CD4-positive, alpha-beta T cell (primary cell): ENCODE measurements at regions not wholly inside any gene's neighbourhood (a gene's known extent, or its start where the extent isn't known, plus 50 kb on each side); places are given as distances from the start of the nearest gene placed in this dataset.
"Not testable (repeated sequence)": the region's sequence is repeated elsewhere in the genome, so short reads cannot be mapped to it uniquely, and the experiment has no call there.

Experiments
- ATAC-seq: fragments of 200-7000 bp; cut with Tn5 transposase; one replicate; pipeline ENCODE4 v1.10.0; 2022; ENCODE audit warnings: mild to moderate bottlenecking; ENCODE audit not compliant: poor library complexity
- CTCF ChIA-PET: fragments of 350-600 bp; sonication (Branson Sonifier 250); formaldehyde crosslinking; loops from one replicate; lab custom pipeline; 2021; ENCODE audit warnings: antibody characterized with exemption, inconsistent platforms; lab: Charles Lee
- POLR2A ChIA-PET: fragments of 350-600 bp; sonication (Branson Sonifier 250); formaldehyde crosslinking; loops from one replicate; lab custom pipeline; 2021; ENCODE audit warnings: antibody characterized with exemption, inconsistent platforms; lab: Charles Lee
- DNase-seq, 14 experiments: peaks; one replicate each; pipeline ENCODE4 v3.0.0-alpha.2; 2013 to 2020; ENCODE audit warnings: mixed read lengths in 2 of 14
- H3K27ac ChIP-seq, 2 donors: one replicate each; pipeline versions ENCODE4 v1.5.1 to v1.7.0; 2013; ENCODE audit warnings: low read length in 2 of 2, low read depth in 1 of 2, mild to moderate bottlenecking in 1 of 2
- H3K27me3 ChIP-seq, 2 experiments: 1 replicate in 1 of 2; 2 replicates in 1 of 2; pipeline versions ENCODE4 v1.6.1 to v1.7.0; 2013; ENCODE audit warnings: low read length in 2 of 2, control low read depth in 1 of 2, mild to moderate bottlenecking in 1 of 2, moderate library complexity in 1 of 2; ENCODE audit not compliant: insufficient read depth in 2 of 2, control insufficient read depth in 1 of 2
- H3K36me3 ChIP-seq: one replicate; pipeline ENCODE4 v1.6.1; 2013; ENCODE audit warnings: low read length, control low read depth; ENCODE audit not compliant: insufficient read depth
- H3K4me1 ChIP-seq: one replicate; pipeline ENCODE4 v1.6.1; 2013; ENCODE audit warnings: low read length, control low read depth; ENCODE audit not compliant: insufficient read depth
- H3K4me3 ChIP-seq: one replicate; pipeline ENCODE4 v1.5.1; 2013; ENCODE audit warnings: mild to moderate bottlenecking, low read length, moderate library complexity
- H3K9me3 ChIP-seq, 2 experiments: 1 replicate in 1 of 2; 2 replicates in 1 of 2; pipeline versions ENCODE4 v1.6.1 to v1.7.0; 2013; ENCODE audit warnings: low read length in 2 of 2, mild to moderate bottlenecking in 2 of 2, control low read depth in 1 of 2, moderate library complexity in 1 of 2; ENCODE audit not compliant: control insufficient read depth in 1 of 2, insufficient read depth in 1 of 2
- H3K27ac Mint-ChIP-seq: one replicate; pipeline ENCODE4 v1.8.0; 2020; ENCODE audit warnings: mixed read lengths
- H3K27me3 Mint-ChIP-seq: one replicate; pipeline ENCODE4 v1.8.0; 2021; ENCODE audit warnings: mixed read lengths
- H3K36me3 Mint-ChIP-seq: one replicate; pipeline ENCODE4 v1.8.0; 2021; ENCODE audit warnings: low read depth, mixed read lengths
- H3K4me1 Mint-ChIP-seq: one replicate; pipeline ENCODE4 v1.8.0; 2021; ENCODE audit warnings: low read depth, mixed read lengths
- H3K4me3 Mint-ChIP-seq: one replicate; pipeline ENCODE4 v1.8.0; 2020; ENCODE audit warnings: mild to moderate bottlenecking, mixed read lengths
- H3K9me3 Mint-ChIP-seq: one replicate; pipeline ENCODE4 v1.8.0; 2020; ENCODE audit warnings: mixed read lengths
- CTCF ChIP-seq: fragments of 200-600 bp; IDR thresholded peaks from one replicate; pipeline ENCODE4 v1.8.0; 2022; ENCODE audit warnings: antibody characterized with exemption, mild to moderate bottlenecking
- intact Hi-C, 2 experiments: fragments of 100-400 bp; cut with DNase I in 1 of 2; cut with micrococcal nuclease in 1 of 2; formaldehyde crosslinking; loops; one replicate each; pipeline versions ENCODE4 v1.15.1 to v1.9.0; 2023 to 2025; cut with DNase I, micrococcal nuclease

GRCh38 chr1:243959998-243960397 is 91.1 kb upstream of the ZBTB18 start:
- H3K36me3 ChIP-seq, result no peaks in the 10 kb centered on the region
- no peak for ATAC-seq
- Mint-ChIP-seq H3K27me3 (peaks cover 11% of the 10 kb centered on the region), H3K9me3 (no peaks in the 10 kb centered on the region), H3K36me3 (no peaks in the 10 kb centered on the region), H3K27ac (no peak overlapping the region), H3K4me3 (no peak overlapping the region), H3K4me1 (no peaks in the 10 kb centered on the region)
- H3K4me3 ChIP-seq, result no peak overlapping the region
- H3K4me1 ChIP-seq, result no peaks in the 10 kb centered on the region
- no peaks in the 10 kb centered on the region for H3K27me3 ChIP-seq
- no peaks in the 10 kb centered on the region for H3K9me3 ChIP-seq
- TF ChIP-seq CTCF, result no peak
- DNase-seq, result no peak
- CTCF ChIA-PET, result no interaction called here
- POLR2A ChIA-PET, result no interaction called here
- intact Hi-C loops, result no loop called here
- H3K27ac ChIP-seq, result no peak overlapping the region

GRCh38 chr1:243957141-243957540 is 93.9 kb upstream of the ZBTB18 start:
- intact Hi-C loops, result no loop called here
- no peaks in the 10 kb centered on the region for H3K4me1 Mint-ChIP-seq
- CTCF ChIA-PET, result no interaction called here

GRCh38 chr1:243956450-243956849 is 94.6 kb upstream of the ZBTB18 start:
- Histone ChIP-seq H3K4me3 (no peak overlapping the region), H3K4me1 (no peaks in the 10 kb centered on the region), H3K27ac (no peak overlapping the region), H3K9me3 (no peaks in the 10 kb centered on the region), H3K36me3 (no peaks in the 10 kb centered on the region), H3K27me3 (no peaks in the 10 kb centered on the region)
- Mint-ChIP-seq H3K27me3 (peaks cover 11% of the 10 kb centered on the region), H3K9me3 (no peaks in the 10 kb centered on the region), H3K4me3 (no peak overlapping the region), H3K27ac (no peak overlapping the region), H3K4me1 (no peaks in the 10 kb centered on the region), H3K36me3 (no peaks in the 10 kb centered on the region)
- TF ChIP-seq CTCF, result no peak
- intact Hi-C loops, result no loop called here
- no peak for ATAC-seq
- ChIA-PET CTCF (no interaction called here), POLR2A (no interaction called here)
- DNase-seq, result no peak

More at GRCh38 chr1:243957141-243957540, 93.9 kb upstream of the ZBTB18 start:
- Mint-ChIP-seq H3K27me3 (peaks cover 11% of the 10 kb centered on the region), H3K27ac (no peak overlapping the region), H3K9me3 (no peaks in the 10 kb centered on the region), H3K4me3 (no peak overlapping the region), H3K36me3 (no peaks in the 10 kb centered on the region)
- Histone ChIP-seq H3K9me3 (no peaks in the 10 kb centered on the region), H3K27ac (no peak overlapping the region), H3K36me3 (no peaks in the 10 kb centered on the region), H3K27me3 (no peaks in the 10 kb centered on the region), H3K4me1 (no peaks in the 10 kb centered on the region), H3K4me3 (no peak overlapping the region)
- ATAC-seq, result no peak
- POLR2A ChIA-PET, result no interaction called here
- TF ChIP-seq CTCF, result no peak
- DNase-seq, result no peak

- DNase-seq, H3K9me3 ChIP-seq, H3K27me3 Mint-ChIP-seq, H3K4me1 ChIP-seq, H3K27ac Mint-ChIP-seq, H3K36me3 Mint-ChIP-seq, CTCF ChIA-PET, H3K4me1 Mint-ChIP-seq, intact Hi-C loops, H3K4me3 ChIP-seq, POLR2A ChIA-PET, H3K27me3 ChIP-seq, H3K27ac ChIP-seq, H3K4me3 Mint-ChIP-seq, H3K9me3 Mint-ChIP-seq, ATAC-seq, H3K36me3 ChIP-seq: not testable (repeated sequence)
Observed at GRCh38 chr1:243951207-243951606, 99.9 kb upstream of the ZBTB18 start.
